BJ (cell line): ENCODE measurements at regions not wholly inside any gene's neighbourhood (a gene's known extent, or its start where the extent isn't known, plus 50 kb on each side); places are given as distances from the start of the nearest gene placed in this dataset.

ENCODE experiments used
- CTCF ChIA-PET: fragments of 350-600 bp; formaldehyde crosslinking; extraction: SDS; loops from one replicate; lab custom pipeline; 2021; ENCODE audit warnings: antibody characterized with exemption, inconsistent platforms; lab: Yijun Ruan, JAX
- POLR2A ChIA-PET: fragments of 300-600 bp; sonication (Branson Sonifier 250); formaldehyde crosslinking; extraction: SDS; loops from one replicate; lab custom pipeline; 2021; ENCODE audit warnings: antibody characterized with exemption; lab: Charles Lee
- DNase-seq: peaks from one replicate; pipeline ENCODE4 v3.0.0-alpha.2; 2011; ENCODE audit warnings: low read depth
- H3K27me3 ChIP-seq: 2 replicates; pipeline ENCODE4 v1.6.0; 2011; ENCODE audit warnings: low read length; ENCODE audit not compliant: control insufficient read depth, insufficient read depth
- H3K36me3 ChIP-seq: 2 replicates; pipeline ENCODE4 v1.5.1; 2011; ENCODE audit warnings: low read length; ENCODE audit not compliant: control insufficient read depth, insufficient read depth
- H3K4me3 ChIP-seq: 2 replicates; pipeline ENCODE4 v1.5.1; 2011; ENCODE audit warnings: low read depth, mild to moderate bottlenecking, control low read depth, low read length
- CTCF ChIP-seq: IDR thresholded peaks from 2 replicates; pipeline ENCODE4 v1.5.1; 2011; ENCODE audit warnings: low read depth, mild to moderate bottlenecking, control low read depth, inconsistent platforms, low read length, moderate library complexity; ENCODE audit not compliant: insufficient read depth

GRCh38 chr7:21159506-21159905 lies 268.4 kb upstream of the SP4 start:
- no peak for DNase-seq
- TF ChIP-seq CTCF: no peak
- Histone ChIP-seq H3K4me3 (no peak overlapping the region), H3K27me3 (no peaks in the 10 kb centered on the region), H3K36me3 (no peaks in the 10 kb centered on the region)
- POLR2A ChIA-PET: no interaction called here
- CTCF ChIA-PET: no interaction called here

- Histone ChIP-seq H3K27me3 (no peaks in the 10 kb centered on the region), H3K36me3 (no peaks in the 10 kb centered on the region), H3K4me3 (no peak overlapping the region)
- POLR2A ChIA-PET: no interaction called here
- CTCF ChIA-PET: no interaction called here
- no peak for TF ChIP-seq CTCF
- DNase-seq: no peak
These were observed 267.5 kb upstream of the SP4 start for GRCh38 chr7:21160401-21160800.

GRCh38 chr7:21167942-21168341 lies 259.9 kb upstream of the SP4 start:
- Histone ChIP-seq H3K36me3 (no peaks in the 10 kb centered on the region), H3K27me3 (no peaks in the 10 kb centered on the region), H3K4me3 (no peak overlapping the region)
- ChIA-PET CTCF (no interaction called here), POLR2A (no interaction called here)
- no peak for TF ChIP-seq CTCF
- DNase-seq: no peak

GRCh38 chr7:21169667-21170580 lies 258.0 kb upstream of the SP4 start:
- Histone ChIP-seq H3K36me3 (no peaks in the 10 kb centered on the region), H3K4me3 (no peak overlapping the region), H3K27me3 (no peaks in the 10 kb centered on the region)
- no peak for DNase-seq
- POLR2A ChIA-PET: no interaction called here
- CTCF ChIA-PET: no interaction called here
- no peak for TF ChIP-seq CTCF

- CTCF ChIA-PET: no interaction called here
- no peak overlapping the region for H3K4me3 ChIP-seq
- TF ChIP-seq CTCF: no peak
- DNase-seq: no peak
- no peaks in the 10 kb centered on the region for H3K27me3 ChIP-seq
- POLR2A ChIA-PET: no interaction called here
- no peaks in the 10 kb centered on the region for H3K36me3 ChIP-seq
These were observed 255.1 kb upstream of the SP4 start for GRCh38 chr7:21172800-21173199.
